HG03439 (cell line): ENCODE measurements at regions not wholly inside any gene's neighbourhood (a gene's known extent, or its start where the extent isn't known, plus 50 kb on each side); places are given as distances from the start of the nearest gene placed in this dataset.
"Not testable (repeated sequence)": the region's sequence is repeated elsewhere in the genome, so short reads cannot be mapped to it uniquely, and the experiment has no call there.

Source experiments
- ATAC-seq: cut with Tn5 transposase; IDR thresholded peaks from one replicate; pipeline ENCODE4 v1.9.1; 2021; ENCODE audit warnings: mild to moderate bottlenecking, moderate library complexity; ENCODE audit not compliant: unreplicated experiment

GRCh38 chr18:8912348-8913326 lies 189.9 kb upstream of the NDUFV2 start:
- ATAC-seq, result no peak

- ATAC-seq, result not testable (repeated sequence)
Measured at GRCh38 chr18:8913606-8914403, 188.7 kb upstream of the NDUFV2 start.

- ATAC-seq, result not testable (repeated sequence)
Measured at GRCh38 chr18:8914404-8915264, 187.9 kb upstream of the NDUFV2 start.

- not testable (repeated sequence) for ATAC-seq
Measured at GRCh38 chr18:8920856-8921787, 181.4 kb upstream of the NDUFV2 start.

- ATAC-seq, result no peak
Measured at GRCh38 chr18:8926464-8926863, 176.0 kb upstream of the NDUFV2 start.

- no peak for ATAC-seq
Measured at GRCh38 chr18:8928044-8928443, 174.5 kb upstream of the NDUFV2 start.

- ATAC-seq, result no peak
Measured at GRCh38 chr18:8928847-8929780, 173.4 kb upstream of the NDUFV2 start.

GRCh38 chr18:8930990-8931616 lies 171.4 kb upstream of the NDUFV2 start:
- ATAC-seq, result no peak

GRCh38 chr18:8932866-8933265 lies 169.6 kb upstream of the NDUFV2 start:
- ATAC-seq, result no peak

GRCh38 chr18:8933714-8934284 lies 168.7 kb upstream of the NDUFV2 start:
- no peak for ATAC-seq

GRCh38 chr18:8935346-8935745 lies 167.2 kb upstream of the NDUFV2 start:
- not testable (repeated sequence) for ATAC-seq

- ATAC-seq, result no peak
Measured at GRCh38 chr18:8936619-8937018, 165.9 kb upstream of the NDUFV2 start.

- no peak for ATAC-seq
Measured at GRCh38 chr18:8937160-8938094, 165.1 kb upstream of the NDUFV2 start.

GRCh38 chr18:8938817-8939216 lies 163.7 kb upstream of the NDUFV2 start:
- no peak for ATAC-seq

- no peak for ATAC-seq
Measured at GRCh38 chr18:8942021-8942908, 160.2 kb upstream of the NDUFV2 start.
